H1 (cell line): ENCODE measurements at regions not wholly inside any gene's neighbourhood (a gene's known extent, or its start where the extent isn't known, plus 50 kb on each side); places are given as distances from the start of the nearest gene placed in this dataset.

Experiments used
- CTCF ChIA-PET: fragments of 300-600 bp; sonication (Branson Sonifier 250); formaldehyde crosslinking; loops from one replicate; lab custom pipeline; 2021; ENCODE audit not compliant: partially characterized antibody; lab: Charles Lee
- POLR2A ChIA-PET: fragments of 300-600 bp; sonication (Branson Sonifier 250); formaldehyde crosslinking; loops from one replicate; lab custom pipeline; 2021; ENCODE audit warnings: inconsistent platforms; ENCODE audit not compliant: partially characterized antibody; lab: Charles Lee
- DNase-seq, 2 experiments: peaks; one replicate each; pipeline versions ENCODE4 v3.0.0 to v3.0.0-alpha.2; 2010 to 2022; ENCODE audit warnings: low spot score in 2 of 2, low read depth in 1 of 2, mixed read lengths in 1 of 2
- FAIRE-seq: peaks from 2 replicates; lab custom pipeline; 2011; peaks lifted over from hg19 to GRCh38; lab: Jason Lieb, UNC
- H2AFZ ChIP-seq: 2 replicates; pipeline ENCODE4 v1.8.1; 2012; ENCODE audit warnings: low read length, inconsistent platforms
- H2AK5ac ChIP-seq: 2 replicates; pipeline ENCODE4 v1.6.1; 2013; ENCODE audit warnings: low read depth, low read length
- H2BK120ac ChIP-seq: replicated peaks from 2 replicates; pipeline ENCODE3; 2013; ENCODE audit warnings: low read depth, low read length, inconsistent platforms
- H2BK12ac ChIP-seq: 2 replicates; pipeline ENCODE4 v1.6.1; 2013; ENCODE audit warnings: low read depth, low read length
- H2BK15ac ChIP-seq: 2 replicates; pipeline ENCODE4 v1.6.1; 2013; ENCODE audit warnings: low read length
- H2BK20ac ChIP-seq: 2 replicates; pipeline ENCODE4 v1.6.1; 2013; ENCODE audit warnings: low read length
- H2BK5ac ChIP-seq: 2 replicates; pipeline ENCODE4 v1.6.1; 2013; ENCODE audit warnings: low read depth, low read length
- H3K14ac ChIP-seq: 2 replicates; pipeline ENCODE4 v1.6.1; 2013; ENCODE audit warnings: inconsistent platforms; ENCODE audit not compliant: insufficient read length
- H3K18ac ChIP-seq: 2 replicates; pipeline ENCODE4 v1.6.1; 2013; ENCODE audit warnings: low read length; ENCODE audit errors: extremely low read depth
- H3K23ac ChIP-seq: 2 replicates; pipeline ENCODE4 v1.6.1; 2013; ENCODE audit warnings: inconsistent platforms; ENCODE audit not compliant: insufficient read length
- H3K23me2 ChIP-seq: 2 replicates; pipeline ENCODE4 v1.6.1; 2013; ENCODE audit warnings: low read depth, low read length
- H3K27ac ChIP-seq: 2 replicates; pipeline ENCODE4 v1.6.1; 2011; ENCODE audit warnings: low read depth, low read length, inconsistent platforms
- H3K27me3 ChIP-seq, 4 experiments: replicated peaks in 1 of 4; 1 replicate in 1 of 4; 2 replicates in 3 of 4; pipeline versions ENCODE4 v1.6.1 to v1.8.1; 2011 to 2013; ENCODE audit warnings: low read length in 3 of 4, mild to moderate bottlenecking in 3 of 4, inconsistent platforms in 2 of 4, mixed read lengths in 2 of 4, moderate library complexity in 1 of 4; ENCODE audit not compliant: control insufficient read depth in 3 of 4, insufficient read depth in 3 of 4; ENCODE audit errors: extremely low read depth in 1 of 4
- H3K36me3 ChIP-seq, 4 experiments: 2 replicates each; pipeline versions ENCODE4 v1.6.1 to v1.8.1; 2011 to 2013; ENCODE audit warnings: mild to moderate bottlenecking in 4 of 4, low read length in 3 of 4, moderate library complexity in 2 of 4, control low read depth in 1 of 4, inconsistent platforms in 1 of 4; ENCODE audit not compliant: insufficient read depth in 4 of 4, control insufficient read depth in 2 of 4
- H3K4ac ChIP-seq: replicated peaks from 2 replicates; pipeline ENCODE3; 2013; ENCODE audit warnings: low read length, low read depth, mixed read lengths, inconsistent platforms; ENCODE audit not compliant: insufficient read length
- H3K4me1 ChIP-seq, 4 experiments: replicated peaks in 1 of 4; 1 replicate in 1 of 4; 2 replicates in 3 of 4; pipeline versions ENCODE4 v1.6.1 to v1.8.1; 2011 to 2013; ENCODE audit warnings: low read length in 3 of 4, inconsistent platforms in 2 of 4, mixed read lengths in 1 of 4; ENCODE audit not compliant: insufficient read depth in 4 of 4, control insufficient read depth in 3 of 4
- H3K4me2 ChIP-seq, 2 experiments: 2 replicates each; pipeline versions ENCODE4 v1.6.1 to v1.8.1; 2011 to 2013; ENCODE audit warnings: low read depth in 2 of 2, low read length in 2 of 2, control low read depth in 1 of 2, inconsistent platforms in 1 of 2, mild to moderate bottlenecking in 1 of 2; ENCODE audit not compliant: insufficient read depth in 1 of 2
- H3K4me3 ChIP-seq, 4 experiments: fragments of 200-600, 300-600 bp in 1 of 4; sonication (generic), shearing (Covaris generic), sonication (Bioruptor Twin) in 1 of 4; 2 replicates each; pipeline versions ENCODE4 v1.5.1 to v1.8.1; 2011 to 2016; ENCODE audit warnings: low read length in 4 of 4, low read depth in 3 of 4, control low read depth in 2 of 4, inconsistent platforms in 2 of 4, mild to moderate bottlenecking in 2 of 4, mixed read lengths in 1 of 4, moderate library complexity in 1 of 4; ENCODE audit not compliant: insufficient read depth in 2 of 4; ENCODE audit errors: extremely low read depth in 1 of 4
- H3K56ac ChIP-seq: replicated peaks from 2 replicates; pipeline ENCODE3; 2013; ENCODE audit warnings: low read depth, mild to moderate bottlenecking, mixed read lengths, low read length, inconsistent platforms; ENCODE audit not compliant: insufficient read length
- H3K79me1 ChIP-seq: 2 replicates; pipeline ENCODE4 v1.6.1; 2013; ENCODE audit warnings: low read depth, low read length, control low read depth
- H3K79me2 ChIP-seq, 2 experiments: 2 replicates each; pipeline versions ENCODE4 v1.6.1 to v1.8.1; 2012 to 2013; ENCODE audit warnings: low read length in 2 of 2, mild to moderate bottlenecking in 2 of 2, inconsistent platforms in 1 of 2; ENCODE audit not compliant: insufficient read depth in 2 of 2, control insufficient read depth in 1 of 2
- H3K9ac ChIP-seq, 4 experiments: replicated peaks in 1 of 4; 1 replicate in 1 of 4; 2 replicates in 3 of 4; pipeline versions ENCODE4 v1.6.1 to v1.8.1; 2011 to 2013; ENCODE audit warnings: low read depth in 3 of 4, low read length in 3 of 4, control low read depth in 2 of 4, mild to moderate bottlenecking in 2 of 4, moderate library complexity in 2 of 4, inconsistent platforms in 1 of 4; ENCODE audit errors: extremely low read depth in 1 of 4
- H3K9me3 ChIP-seq, 2 experiments: 2 replicates each; pipeline versions ENCODE4 v1.6.1 to v1.8.1; 2012 to 2013; ENCODE audit warnings: mild to moderate bottlenecking in 2 of 2, moderate library complexity in 2 of 2, control low read depth in 1 of 2, inconsistent platforms in 1 of 2, low read depth in 1 of 2, low read length in 1 of 2, mixed read lengths in 1 of 2; ENCODE audit not compliant: insufficient read depth in 2 of 2
- H4K20me1 ChIP-seq, 2 experiments: replicated peaks in 1 of 2; 2 replicates each; pipeline versions ENCODE3 to v1.8.1; 2011 to 2013; ENCODE audit warnings: inconsistent platforms in 2 of 2, low read length in 2 of 2, mild to moderate bottlenecking in 1 of 2; ENCODE audit not compliant: insufficient read depth in 2 of 2, control insufficient read depth in 1 of 2
- H4K5ac ChIP-seq: 2 replicates; pipeline ENCODE4 v1.6.1; 2013; ENCODE audit warnings: low read length, low read depth, mixed read lengths, inconsistent platforms; ENCODE audit not compliant: insufficient read length
- H4K8ac ChIP-seq: 2 replicates; pipeline ENCODE4 v1.8.0; 2013; ENCODE audit warnings: mild to moderate bottlenecking, moderate library complexity, low read length, inconsistent platforms; ENCODE audit not compliant: insufficient read depth; ENCODE audit errors: extremely low read depth
- H4K91ac ChIP-seq: replicated peaks from 2 replicates; pipeline ENCODE3; 2013; ENCODE audit warnings: low read length, mixed read lengths, inconsistent platforms; ENCODE audit not compliant: insufficient read length
- ATF2 ChIP-seq: IDR thresholded peaks from 2 replicates; pipeline ENCODE4 v1.6.1; 2012; ENCODE audit warnings: low read length, inconsistent platforms
- CBX8 ChIP-seq: fragments of 300-800, 300-1000 bp; sonication (generic); IDR thresholded peaks from 2 replicates; pipeline ENCODE4 v1.7.1; 2016; ENCODE audit warnings: low read depth, low read length, borderline replicate concordance
- E2F6 ChIP-seq: IDR thresholded peaks from 2 replicates; pipeline ENCODE4 v1.6.1; 2012; ENCODE audit warnings: inconsistent platforms
- GABPA ChIP-seq: IDR thresholded peaks from 2 replicates; pipeline ENCODE4 v1.6.1; 2011; ENCODE audit warnings: mild to moderate bottlenecking, low read length, moderate library complexity, borderline replicate concordance; ENCODE audit not compliant: insufficient read depth
- RBBP5 ChIP-seq: IDR thresholded peaks from 2 replicates; pipeline ENCODE4 v1.7.1; 2012; ENCODE audit warnings: low read depth, mild to moderate bottlenecking, inconsistent platforms, low read length, moderate library complexity, borderline replicate concordance
- SP1 ChIP-seq: IDR thresholded peaks from 2 replicates; pipeline ENCODE4 v1.6.1; 2011; ENCODE audit warnings: low read depth, low read length
- TBP ChIP-seq: IDR thresholded peaks from 2 replicates; pipeline ENCODE4 v1.6.1; 2011; ENCODE audit warnings: low read depth, low read length, improper control_type of control experiment
- WGBS, 2 experiments: shearing (Covaris generic) in 1 of 2; methylation state at CpG; one replicate each; pipeline versions ENCODE4 v1.1.6 to v1.1.7; 2013 to 2015; ENCODE audit warnings: low lambda C conversion rate in 2 of 2, mixed read lengths in 2 of 2, inconsistent platforms in 1 of 2, low coverage in 1 of 2, missing lambda C conversion rate in 1 of 2; ENCODE audit not compliant: insufficient replicate concordance in 2 of 2, insufficient coverage in 1 of 2, insufficient read length in 1 of 2; ENCODE audit errors: extremely low coverage in 1 of 2, missing lambda C conversion rate in 1 of 2; 5-methylcytosine and 5-hydroxymethylcytosine counted together

GRCh38 chr2:5437375-5437774 is 254.8 kb upstream of the SOX11 start:
- H2AFZ ChIP-seq, result no peak overlapping the region
- H3K18ac ChIP-seq, result no peak overlapping the region
- ChIA-PET CTCF (no interaction called here), POLR2A (no interaction called here)
- no peak overlapping the region for H4K8ac ChIP-seq
- no peak overlapping the region for H4K91ac ChIP-seq
- H3K27me3 ChIP-seq, result no peaks in the 10 kb centered on the region
- no peak overlapping the region for H3K4ac ChIP-seq
- 96% methylated on average over 4 of the region's 4 CpGs; no CpG with 5 or more reads in 1 of the 2 experiments for WGBS, 2 experiments
- TF ChIP-seq CBX8, result no peak
- TF ChIP-seq ATF2, result no peak
- TF ChIP-seq GABPA, result no peak
- no peak for TF ChIP-seq SP1
- TF ChIP-seq TBP, result no peak
- no peak for TF ChIP-seq E2F6
- no peak for TF ChIP-seq RBBP5
- no peaks in the 10 kb centered on the region for H3K9me3 ChIP-seq
- H2BK5ac ChIP-seq, result no peak overlapping the region
- no peaks in the 10 kb centered on the region for H3K23me2 ChIP-seq
- no peak overlapping the region for H2BK120ac ChIP-seq
- H3K4me3 ChIP-seq, result no peak overlapping the region
- H3K14ac ChIP-seq, result no peak overlapping the region
- H4K20me1 ChIP-seq, result no peaks in the 10 kb centered on the region
- H3K79me1 ChIP-seq, result no peaks in the 10 kb centered on the region
- FAIRE-seq, result no peak
- H3K23ac ChIP-seq, result no peak overlapping the region
- H3K79me2 ChIP-seq, result no peaks in the 10 kb centered on the region
- no peak overlapping the region for H3K4me2 ChIP-seq
- H4K5ac ChIP-seq, result no peak overlapping the region
- H3K56ac ChIP-seq, result no peak overlapping the region
- no peak for DNase-seq
- H3K4me1 ChIP-seq, result no peaks in the 10 kb centered on the region
- no peak overlapping the region for H2BK12ac ChIP-seq
- no peak overlapping the region for H3K27ac ChIP-seq
- H3K36me3 ChIP-seq, result no peaks in the 10 kb centered on the region
- H3K9ac ChIP-seq, result no peak overlapping the region
- no peak overlapping the region for H2AK5ac ChIP-seq
- H2BK20ac ChIP-seq, result no peak overlapping the region
- no peak overlapping the region for H2BK15ac ChIP-seq
